ENCODE measurements at regions not wholly inside any gene's neighbourhood (a gene's known extent, or its start where the extent isn't known, plus 50 kb on each side); places are given as distances from the start of the nearest gene placed in this dataset.
"Not testable (repeated sequence)": the region's sequence is repeated elsewhere in the genome, so short reads cannot be mapped to it uniquely, and the experiment has no call there.

GRCh38 chr11:89590008-89590632, 98.9 kb upstream of the NOX4 start:
- H3K4me2 ChIP-seq; H3K4me3 ChIP-seq; H3K36me3 ChIP-seq; H4K20me1 ChIP-seq; H3K27ac ChIP-seq; H3K9me3 ChIP-seq (replicated peaks in 1 of 11); H3K4me1 ChIP-seq; H3K27me3 ChIP-seq; H3K9ac ChIP-seq: not testable (repeated sequence)

DNA sequence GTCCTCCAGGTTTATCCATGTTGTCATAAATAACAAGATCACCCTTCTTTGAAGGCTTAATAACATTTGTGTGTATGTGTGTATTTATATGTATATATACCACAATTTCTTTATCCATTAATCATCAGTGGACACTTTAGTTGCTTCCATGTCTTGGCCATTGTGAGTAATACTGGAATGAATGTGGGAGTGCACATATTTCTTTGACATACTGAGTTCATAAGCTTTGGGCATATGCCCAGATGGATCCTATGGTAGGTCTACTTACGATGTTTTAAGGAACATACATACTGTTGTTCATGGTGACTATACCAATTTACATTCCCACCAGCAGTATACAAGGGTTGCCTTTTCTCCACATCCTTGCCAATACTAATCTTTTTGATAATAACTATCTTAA, 108.8 kb upstream of the TRIM77 start:
- not testable (repeated sequence) for H3K4me2 ChIP-seq; H4K20me1 ChIP-seq; H3K4me3 ChIP-seq; H3K9me3 ChIP-seq (replicated peaks in 1 of 11); H3K27me3 ChIP-seq; H3K27ac ChIP-seq; H3K9ac ChIP-seq; H3K36me3 ChIP-seq
- H3K4me1 ChIP-seq: peaks cover 0 to 11% (median 0%) of the 10 kb centered on the region in 10 experiments; a peak in 2 of 20 replicates

DNA sequence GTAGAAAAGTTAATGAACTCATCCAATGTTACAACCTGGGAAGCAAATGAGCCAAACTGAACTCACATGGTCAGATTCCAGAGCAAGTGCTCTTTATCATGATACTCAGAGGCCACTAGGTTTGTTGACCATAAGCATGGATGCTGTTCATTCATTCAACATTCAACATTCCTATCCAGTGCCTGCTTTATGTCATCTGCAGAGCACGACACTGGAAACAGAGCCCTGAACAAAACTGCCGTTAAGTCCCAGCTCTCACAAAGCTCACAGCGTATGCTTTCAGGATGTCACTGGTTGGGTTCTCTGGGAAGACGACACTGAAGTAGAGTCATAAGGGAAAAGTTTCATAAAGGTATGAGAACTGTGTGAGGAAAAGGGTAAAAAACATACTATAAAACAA, 105.8 kb upstream of the TRIM77 start:
- TF ChIP-seq Cebpa-rat (IDR thresholded peaks at IDR 0.05): no peak
- Histone ChIP-seq H3K36me3 (no peaks in the 10 kb centered on the region), H3K4me1 (peaks cover 0 to 4% (median 0%) of the 10 kb centered on the region in 10 experiments; a peak in 2 of 20 replicates), H3K4me2 (no peak overlapping the region), H3K27ac (no peak overlapping the region), H3K9me3 (replicated peaks in 1 of 11) (peaks cover 0 to 7% (median 0%) of the 10 kb centered on the region in 11 experiments; a peak in 3 of 22 replicates), H3K4me3 (no peak overlapping the region), H4K20me1 (no peaks in the 10 kb centered on the region), H3K9ac (no peak overlapping the region), H3K27me3 (no peaks in the 10 kb centered on the region)

DNA sequence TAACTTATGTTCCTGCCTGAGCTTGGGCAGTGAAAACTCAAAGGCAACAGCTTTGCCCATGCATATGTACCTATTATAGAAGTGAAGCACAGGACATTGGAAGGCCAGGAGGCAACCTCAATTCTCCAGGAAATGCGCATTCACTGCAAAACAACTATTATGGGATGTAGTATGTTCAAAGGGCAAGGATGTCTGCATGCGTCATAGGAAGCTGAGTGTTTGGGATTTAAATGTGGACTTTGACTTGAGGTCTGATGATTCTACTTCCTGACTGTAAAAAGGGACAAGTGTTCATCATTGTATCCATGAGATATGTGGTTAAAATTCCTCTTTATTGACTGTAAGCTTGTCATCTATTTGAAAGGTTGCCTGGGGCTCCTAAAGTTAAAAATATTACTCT, 103.3 kb upstream of the TRIM77 start:
- not testable (repeated sequence) for H4K20me1 ChIP-seq, H3K9ac ChIP-seq, H3K27ac ChIP-seq

DNA sequence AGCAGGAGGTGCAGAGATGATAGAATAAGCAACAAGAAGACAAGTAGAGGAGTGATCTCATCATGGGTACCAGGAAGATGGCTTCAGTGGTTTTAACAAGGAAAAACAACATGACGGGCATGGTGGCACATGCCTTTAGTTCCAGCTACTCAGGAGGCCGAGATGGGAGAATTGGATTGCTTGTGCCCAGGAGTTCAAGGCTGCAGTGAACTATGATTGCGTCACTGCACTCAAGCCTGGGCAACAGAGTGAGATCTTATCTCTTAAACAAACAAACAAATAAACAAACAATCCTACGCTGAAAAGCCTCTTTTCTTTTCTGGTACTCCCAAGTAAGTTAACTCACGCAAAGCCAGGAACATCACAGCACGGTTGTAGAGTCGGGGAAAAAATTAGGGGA, 102.6 kb upstream of the TRIM77 start:
- not testable (repeated sequence) for H3K36me3 ChIP-seq; H3K27ac ChIP-seq; H3K4me2 ChIP-seq; H3K27me3 ChIP-seq; H4K20me1 ChIP-seq; H3K9me3 ChIP-seq (replicated peaks in 1 of 11); H3K9ac ChIP-seq; H3K4me3 ChIP-seq
- peaks cover 0 to 29% (median 13%) of the 10 kb centered on the region in 10 experiments; a peak in 16 of 20 replicates for H3K4me1 ChIP-seq

More for the DNA sequence above, 103.3 kb upstream of the TRIM77 start:
- H3K4me1 ChIP-seq: peaks cover 0 to 22% (median 7%) of the 10 kb centered on the region in 10 experiments; a peak in 16 of 20 replicates
- H3K9me3 ChIP-seq (replicated peaks in 1 of 11); H3K27me3 ChIP-seq; H3K4me3 ChIP-seq; H3K36me3 ChIP-seq; H3K4me2 ChIP-seq: not testable (repeated sequence)

DNA sequence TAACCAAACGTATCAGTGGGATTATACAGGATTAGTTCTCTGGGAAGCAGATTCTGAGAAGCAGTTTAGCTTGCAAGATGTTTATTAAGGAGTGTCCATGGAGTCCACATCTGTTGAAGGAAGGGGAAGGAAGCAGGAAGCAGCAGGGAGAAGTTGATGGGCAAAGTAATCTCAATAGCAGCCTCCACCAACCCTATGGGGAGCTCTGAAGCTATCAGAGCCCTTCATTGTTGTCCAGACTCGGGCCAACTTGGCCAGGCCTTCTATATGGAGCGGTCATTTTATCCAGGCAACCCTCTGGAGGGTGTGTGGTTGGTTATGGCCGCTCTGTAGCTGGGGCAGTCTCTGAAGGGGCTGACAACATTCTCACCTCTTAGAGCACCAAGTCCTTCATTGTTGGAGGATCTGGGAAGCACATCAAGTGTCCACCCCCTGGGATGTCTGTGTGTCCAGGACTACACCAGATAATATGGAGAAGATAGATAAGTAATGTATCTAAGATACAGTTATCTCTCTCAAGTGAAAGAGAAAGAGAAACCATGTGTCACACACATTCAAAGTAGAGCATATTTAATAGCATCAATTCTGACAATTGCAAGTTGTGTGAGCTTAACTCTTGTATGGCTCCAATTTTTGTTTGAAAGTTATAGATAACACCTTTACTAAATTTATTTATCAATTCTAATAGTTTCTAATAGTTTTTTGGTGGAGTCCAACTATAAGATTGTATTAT, 101.7 kb upstream of the TRIM77 start:
- no peak for TF ChIP-seq Cebpa-rat (IDR thresholded peaks at IDR 0.05)
- H3K4me2 ChIP-seq: peak overlapping the region in 2 of 11 experiments; percentile 21 to 42; a peak in 2 of 22 replicates
- H3K9ac ChIP-seq: no peak overlapping the region
- H3K4me1 ChIP-seq: peaks cover 0 to 36% (median 13%) of the 10 kb centered on the region in 10 experiments; a peak in 16 of 20 replicates
- no peaks in the 10 kb centered on the region for H3K27me3 ChIP-seq
- H3K36me3 ChIP-seq: no peaks in the 10 kb centered on the region
- H3K9me3 ChIP-seq (replicated peaks in 1 of 11): no peaks in the 10 kb centered on the region
- H3K4me3 ChIP-seq: no peak overlapping the region
- H3K27ac ChIP-seq: 0 out of 22 replicates have a peak overlapping the region, but pooled peaks of 1 of the 11 experiments have one; percentile 12
- H4K20me1 ChIP-seq: no peaks in the 10 kb centered on the region

GRCh38 chr11:89612096-89612495, 98.0 kb upstream of the TRIM77 start:
- H3K4me2 ChIP-seq: peak overlapping the region in 9 of 11 experiments; percentile 10 to 72 (median 34); a peak in 14 of 22 replicates
- no peak overlapping the region for H3K9ac ChIP-seq
- H3K9me3 ChIP-seq (replicated peaks in 1 of 11): no peaks in the 10 kb centered on the region
- H3K27ac ChIP-seq: peak overlapping the region in 1 of 11 experiments; percentile 9; a peak in 2 of 22 replicates
- no peak for TF ChIP-seq Cebpa-rat (IDR thresholded peaks at IDR 0.05)
- no peaks in the 10 kb centered on the region for H3K36me3 ChIP-seq
- H3K4me1 ChIP-seq: peaks cover 0 to 36% (median 13%) of the 10 kb centered on the region in 10 experiments; a peak in 16 of 20 replicates
- H4K20me1 ChIP-seq: no peaks in the 10 kb centered on the region
- no peaks in the 10 kb centered on the region for H3K27me3 ChIP-seq
- H3K4me3 ChIP-seq: no peak overlapping the region

- H3K4me1 ChIP-seq: peaks cover 0 to 32% (median 13%) of the 10 kb centered on the region in 10 experiments; a peak in 16 of 20 replicates
- no peak for TF ChIP-seq Cebpa-rat (IDR thresholded peaks at IDR 0.05)
- H3K27ac ChIP-seq: no peak overlapping the region
- no peaks in the 10 kb centered on the region for H4K20me1 ChIP-seq
- no peak overlapping the region for H3K4me2 ChIP-seq
- no peaks in the 10 kb centered on the region for H3K9me3 ChIP-seq (replicated peaks in 1 of 11)
- H3K27me3 ChIP-seq: no peaks in the 10 kb centered on the region
- no peak overlapping the region for H3K4me3 ChIP-seq
- no peaks in the 10 kb centered on the region for H3K36me3 ChIP-seq
- no peak overlapping the region for H3K9ac ChIP-seq
Observed at GRCh38 chr11:89613911-89614310, 96.2 kb upstream of the TRIM77 start.

DNA sequence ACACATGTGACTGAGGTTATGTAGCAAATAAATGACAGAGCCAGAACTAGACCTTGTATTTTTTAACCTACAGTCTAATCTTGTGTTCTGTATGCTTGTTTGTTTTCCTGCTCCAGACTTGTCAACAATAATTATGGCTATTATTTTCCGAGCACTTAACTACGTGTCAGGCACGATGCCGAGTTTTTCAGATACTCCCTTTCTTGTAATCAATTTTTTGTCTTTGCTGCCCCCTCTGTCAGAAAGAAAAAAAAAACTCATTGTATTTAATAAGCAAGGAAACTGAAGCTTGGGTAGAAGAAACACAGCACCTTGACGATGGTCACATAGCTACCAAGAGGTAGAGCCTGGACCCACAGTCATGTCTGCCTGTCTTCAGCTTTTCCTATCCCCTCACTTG, 95.7 kb upstream of the TRIM77 start:
- not testable (repeated sequence) for H3K36me3 ChIP-seq; H3K4me3 ChIP-seq; H3K27me3 ChIP-seq; H3K9ac ChIP-seq; H4K20me1 ChIP-seq; H3K4me2 ChIP-seq; H3K9me3 ChIP-seq (replicated peaks in 1 of 11); H3K27ac ChIP-seq
- H3K4me1 ChIP-seq: peaks cover 0 to 32% (median 13%) of the 10 kb centered on the region in 10 experiments; a peak in 16 of 20 replicates

- not testable (repeated sequence) for H3K27ac ChIP-seq; H3K9me3 ChIP-seq (replicated peaks in 1 of 11)
Observed at GRCh38 chr11:89615642-89616041, 94.5 kb upstream of the TRIM77 start.

DNA sequence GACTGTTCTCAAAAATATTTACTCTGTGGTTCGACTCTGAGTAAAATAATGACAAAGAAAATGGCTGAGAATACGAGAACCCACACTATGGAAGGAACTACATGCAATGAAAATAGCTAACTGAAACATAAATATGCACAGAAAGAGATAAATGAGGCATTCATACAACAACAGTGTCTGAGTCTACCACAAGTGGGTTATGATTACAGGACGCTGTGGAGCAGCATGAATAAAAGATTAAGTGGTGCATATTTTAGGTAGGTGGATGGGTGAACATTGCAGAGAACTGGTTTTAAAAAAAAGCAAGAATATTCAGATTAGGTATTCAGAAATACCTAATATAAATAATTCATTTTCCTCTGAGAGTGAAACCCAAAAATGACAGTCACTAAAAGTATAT, 93.9 kb upstream of the TRIM77 start:
- H4K20me1 ChIP-seq; H3K9me3 ChIP-seq (replicated peaks in 1 of 11); H3K9ac ChIP-seq; H3K27ac ChIP-seq; H3K36me3 ChIP-seq; H3K27me3 ChIP-seq; H3K4me3 ChIP-seq; H3K4me2 ChIP-seq: not testable (repeated sequence)
- H3K4me1 ChIP-seq: peaks cover 0 to 20% (median 12%) of the 10 kb centered on the region in 10 experiments; a peak in 16 of 20 replicates

More at GRCh38 chr11:89615642-89616041, 94.5 kb upstream of the TRIM77 start:
- not testable (repeated sequence) for H3K4me3 ChIP-seq, H3K27me3 ChIP-seq, H4K20me1 ChIP-seq, H3K9ac ChIP-seq, H3K4me2 ChIP-seq, H3K36me3 ChIP-seq
- H3K4me1 ChIP-seq: peaks cover 0 to 25% (median 13%) of the 10 kb centered on the region in 10 experiments; a peak in 16 of 20 replicates

- H3K4me1 ChIP-seq: peaks cover 0 to 11% (median 3%) of the 10 kb centered on the region in 10 experiments; a peak in 15 of 20 replicates
- H3K4me3 ChIP-seq; H3K9me3 ChIP-seq (replicated peaks in 1 of 11); H3K9ac ChIP-seq; H3K27me3 ChIP-seq; H3K27ac ChIP-seq; H3K36me3 ChIP-seq; H3K4me2 ChIP-seq; H4K20me1 ChIP-seq: not testable (repeated sequence)
Observed at GRCh38 chr11:89616999-89617602, 93.0 kb upstream of the TRIM77 start.

DNA sequence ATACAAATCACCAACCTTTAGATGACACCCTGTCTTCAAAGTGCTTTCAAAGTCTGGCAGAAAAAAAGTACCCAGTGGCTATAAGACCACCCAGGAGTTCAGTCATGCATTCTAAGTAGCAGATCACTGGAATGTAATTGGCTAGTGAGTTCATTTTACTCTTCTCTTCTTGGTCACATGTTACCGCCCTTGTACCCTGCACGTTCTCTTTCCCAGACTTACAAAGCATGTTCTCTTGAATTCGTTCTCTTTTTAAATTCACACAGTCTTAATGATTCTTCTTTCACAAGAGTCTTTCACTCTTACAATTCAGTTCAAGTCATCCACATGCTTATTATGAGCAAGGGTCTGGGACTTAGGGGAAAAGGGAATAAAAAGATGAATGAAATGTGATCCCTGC, 89.4 kb upstream of the TRIM77 start:
- not testable (repeated sequence) for H3K4me2 ChIP-seq; H3K4me3 ChIP-seq; H3K27ac ChIP-seq; H3K9me3 ChIP-seq (replicated peaks in 1 of 11); H3K4me1 ChIP-seq; H3K27me3 ChIP-seq; H3K36me3 ChIP-seq; H3K9ac ChIP-seq; H4K20me1 ChIP-seq

Data from BLaER1 treated with 17β-estradiol and CSF1 and Interleukin-3, amounts not matched to agents 10 nM and 100 nM (cell line).